Body of pancreas (tissue), 4 donors: ENCODE measurements at regions not wholly inside any gene's neighbourhood (a gene's known extent, or its start where the extent isn't known, plus 50 kb on each side); places are given as distances from the start of the nearest gene placed in this dataset.

ENCODE experiments used
- POLR2A ChIP-seq, 3 donors: fragments of 450-650 bp; IDR thresholded peaks; one replicate each; pipeline ENCODE4 v1.6.1; 2016; ENCODE audit warnings: antibody characterized with exemption in 3 of 3, mild to moderate bottlenecking in 2 of 3
- TF ChIP-seq, protein P1 (sequence below), 7 experiments: fragments of 450-650 bp in 4 of 7; fragments of 200-600 bp in 3 of 7; sonication (generic) in 3 of 7; IDR thresholded peaks; one replicate each; pipeline ENCODE4 v1.5.1; 2016 to 2019; ENCODE audit warnings: antibody characterized with exemption in 7 of 7

DNA sequence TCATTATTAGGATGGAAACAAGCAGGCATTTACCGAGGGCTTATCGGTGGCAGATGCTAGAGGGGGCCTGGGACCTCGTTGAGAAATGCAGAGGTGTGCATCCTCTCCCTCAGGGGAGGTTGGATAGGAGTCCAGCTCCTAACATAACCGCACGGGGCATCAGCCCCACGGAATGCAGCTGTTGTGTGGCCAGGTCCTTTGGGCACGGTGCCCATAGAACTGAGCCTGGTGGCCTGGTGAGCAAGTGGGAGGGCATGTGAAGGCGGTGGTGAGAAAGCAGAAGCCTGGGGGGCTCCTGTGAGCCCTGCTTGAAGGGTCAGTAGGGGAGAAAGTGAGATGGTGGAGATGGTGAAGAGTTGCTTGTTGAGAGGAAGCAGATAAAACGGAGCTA, 143.7 kb downstream of the CDH26 start:
- TF ChIP-seq, protein P1, sequence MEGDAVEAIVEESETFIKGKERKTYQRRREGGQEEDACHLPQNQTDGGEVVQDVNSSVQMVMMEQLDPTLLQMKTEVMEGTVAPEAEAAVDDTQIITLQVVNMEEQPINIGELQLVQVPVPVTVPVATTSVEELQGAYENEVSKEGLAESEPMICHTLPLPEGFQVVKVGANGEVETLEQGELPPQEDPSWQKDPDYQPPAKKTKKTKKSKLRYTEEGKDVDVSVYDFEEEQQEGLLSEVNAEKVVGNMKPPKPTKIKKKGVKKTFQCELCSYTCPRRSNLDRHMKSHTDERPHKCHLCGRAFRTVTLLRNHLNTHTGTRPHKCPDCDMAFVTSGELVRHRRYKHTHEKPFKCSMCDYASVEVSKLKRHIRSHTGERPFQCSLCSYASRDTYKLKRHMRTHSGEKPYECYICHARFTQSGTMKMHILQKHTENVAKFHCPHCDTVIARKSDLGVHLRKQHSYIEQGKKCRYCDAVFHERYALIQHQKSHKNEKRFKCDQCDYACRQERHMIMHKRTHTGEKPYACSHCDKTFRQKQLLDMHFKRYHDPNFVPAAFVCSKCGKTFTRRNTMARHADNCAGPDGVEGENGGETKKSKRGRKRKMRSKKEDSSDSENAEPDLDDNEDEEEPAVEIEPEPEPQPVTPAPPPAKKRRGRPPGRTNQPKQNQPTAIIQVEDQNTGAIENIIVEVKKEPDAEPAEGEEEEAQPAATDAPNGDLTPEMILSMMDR (IDR thresholded peaks at IDR 0.05) = no peak
- no peak for TF ChIP-seq POLR2A (IDR thresholded peaks at IDR 0.05)
